HEK293T (cell line): ENCODE measurements at regions not wholly inside any gene's neighbourhood (a gene's known extent, or its start where the extent isn't known, plus 50 kb on each side); places are given as distances from the start of the nearest gene placed in this dataset.

Experiments used
- ARNT ChIP-seq: fragments of 450-650 bp; IDR thresholded peaks from 2 replicates; pipeline ENCODE4 v1.6.1; 2017; ENCODE audit warnings: mild to moderate bottlenecking
- BHLHE40 ChIP-seq: fragments of 450-650 bp; IDR thresholded peaks from 2 replicates; pipeline ENCODE4 v1.6.1; 2016; ENCODE audit warnings: mild to moderate bottlenecking, moderate library complexity, borderline replicate concordance
- CTBP1 ChIP-seq: fragments of 450-650 bp; IDR thresholded peaks from 2 replicates; pipeline ENCODE4 v1.6.1; 2016; ENCODE audit warnings: borderline replicate concordance
- ELF4 ChIP-seq: fragments of 450-650 bp; IDR thresholded peaks from 2 replicates; pipeline ENCODE4 v1.6.1; 2017; ENCODE audit warnings: antibody characterized with exemption
- FOXA1 ChIP-seq: fragments of 450-650 bp; IDR thresholded peaks from 2 replicates; pipeline ENCODE4 v1.6.1; 2016; ENCODE audit warnings: mild to moderate bottlenecking
- FOXK2 ChIP-seq: fragments of 450-650 bp; IDR thresholded peaks from 2 replicates; pipeline ENCODE4 v1.6.1; 2016; ENCODE audit warnings: mild to moderate bottlenecking
- SP1 ChIP-seq: fragments of 450-650 bp; IDR thresholded peaks from 2 replicates; pipeline ENCODE4 v1.6.1; 2017
- SUZ12 ChIP-seq: fragments of 450-650 bp; IDR thresholded peaks from 2 replicates; pipeline ENCODE4 v1.6.1; 2016; ENCODE audit warnings: mild to moderate bottlenecking
- TARDBP ChIP-seq: fragments of 450-650 bp; IDR thresholded peaks from 2 replicates; pipeline ENCODE4 v1.6.1; 2016
- ZNF384 ChIP-seq: fragments of 450-650 bp; IDR thresholded peaks from 2 replicates; pipeline ENCODE4 v1.6.1; 2016
- TF ChIP-seq, protein P1 (sequence below): fragments of 450-650 bp; IDR thresholded peaks from 2 replicates; pipeline ENCODE4 v1.6.1; 2016

DNA sequence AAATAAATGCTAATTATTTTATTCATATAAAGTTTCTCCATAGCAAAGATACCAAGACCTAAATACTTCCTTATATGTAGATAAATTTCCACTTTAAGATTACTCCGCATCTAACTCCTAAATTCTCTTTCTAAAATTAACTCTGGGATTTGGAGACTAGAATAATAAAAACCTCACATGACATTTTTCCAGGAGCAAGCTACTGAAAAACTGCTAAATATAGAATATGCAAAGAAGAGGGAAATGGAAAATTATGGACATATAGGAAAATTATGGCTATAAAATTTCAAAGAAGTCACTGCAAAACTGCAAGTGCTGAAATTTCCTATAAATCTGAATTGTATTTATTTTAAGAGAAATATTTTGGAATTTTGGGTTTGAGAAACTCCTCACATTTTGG lies 186.2 kb downstream of the DUSP6 start:
- TF ChIP-seq ZNF384 (no peak), TARDBP (no peak), ELF4 (no peak), ARNT (no peak), FOXA1 (no peak), SP1 (no peak), CTBP1 (no peak), BHLHE40 (no peak), FOXK2 (no peak), SUZ12 (no peak)
- TF ChIP-seq, protein P1, sequence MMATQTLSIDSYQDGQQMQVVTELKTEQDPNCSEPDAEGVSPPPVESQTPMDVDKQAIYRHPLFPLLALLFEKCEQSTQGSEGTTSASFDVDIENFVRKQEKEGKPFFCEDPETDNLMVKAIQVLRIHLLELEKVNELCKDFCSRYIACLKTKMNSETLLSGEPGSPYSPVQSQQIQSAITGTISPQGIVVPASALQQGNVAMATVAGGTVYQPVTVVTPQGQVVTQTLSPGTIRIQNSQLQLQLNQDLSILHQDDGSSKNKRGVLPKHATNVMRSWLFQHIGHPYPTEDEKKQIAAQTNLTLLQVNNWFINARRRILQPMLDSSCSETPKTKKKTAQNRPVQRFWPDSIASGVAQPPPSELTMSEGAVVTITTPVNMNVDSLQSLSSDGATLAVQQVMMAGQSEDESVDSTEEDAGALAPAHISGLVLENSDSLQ, result no peak
